K562 (cell line): ENCODE measurements at regions not wholly inside any gene's neighbourhood (a gene's known extent, or its start where the extent isn't known, plus 50 kb on each side); places are given as distances from the start of the nearest gene placed in this dataset.

Source experiments
- ATAC-seq: fragments of 200-7000 bp; cut with Tn5 transposase; 3 replicates; pipeline ENCODE4 v1.9.1; 2020; ENCODE audit warnings: moderate library complexity
- BruUV-seq: library from RNA; stranded (reverse); fragments of 400-500 nt; replicated peaks from 2 replicates; lab custom pipeline; 2021; lab: Mats Ljungman, UMichigan
- CTCF ChIA-PET: fragments of 300-600 bp; formaldehyde crosslinking; extraction: SDS; loops from one replicate; lab custom pipeline; 2021; ENCODE audit warnings: low intra/inter-chr PET ratio; lab: Yijun Ruan, JAX
- POLR2A ChIA-PET: fragments of 300-600, 350-650 bp; sonication (Branson Sonifier 250); formaldehyde crosslinking; extraction: SDS; loops from one replicate; lab custom pipeline; 2021; ENCODE audit warnings: antibody characterized with exemption, inconsistent platforms; lab: Yijun Ruan, JAX
- DNase-seq, 4 experiments: peaks; one replicate each; pipeline versions ENCODE4 v3.0.0 to v3.0.0-alpha.2; 2011 to 2018; ENCODE audit warnings: low spot score in 3 of 4, mixed read lengths in 3 of 4; ENCODE audit errors: extremely low read depth in 1 of 4
- FAIRE-seq: peaks from 2 replicates; lab custom pipeline; 2011; peaks lifted over from hg19 to GRCh38; lab: Jason Lieb, UNC
- H2AFZ ChIP-seq: 2 replicates; pipeline ENCODE4 v1.6.0; 2011; ENCODE audit warnings: low read depth, low read length, control low read depth, inconsistent platforms
- H3K27ac ChIP-seq: fragments of 200-600 bp; 3 replicates; pipeline ENCODE4 v1.8.0; 2011; ENCODE audit warnings: low read depth, mild to moderate bottlenecking, control low read depth, inconsistent platforms, low read length, moderate library complexity, mixed read lengths; ENCODE audit errors: extremely low read depth
- H3K27me3 ChIP-seq, 2 experiments: fragments of 300-600 bp in 1 of 2; 2 replicates in 1 of 2; 3 replicates in 1 of 2; pipeline versions ENCODE4 v1.6.0 to v1.8.0; 2011; ENCODE audit warnings: inconsistent platforms in 2 of 2, low read length in 2 of 2, mild to moderate bottlenecking in 1 of 2, mixed read lengths in 1 of 2, moderate library complexity in 1 of 2; ENCODE audit not compliant: control insufficient read depth in 2 of 2, insufficient read depth in 2 of 2
- H3K36me3 ChIP-seq: fragments of 300-600 bp; 3 replicates; pipeline ENCODE4 v1.8.0; 2011; ENCODE audit warnings: mild to moderate bottlenecking, low read length, inconsistent platforms; ENCODE audit not compliant: control insufficient read depth, insufficient read depth
- H3K4me1 ChIP-seq, 2 experiments: fragments of 200-600 bp in 1 of 2; replicated peaks in 1 of 2; 2 replicates in 1 of 2; 3 replicates in 1 of 2; pipeline versions ENCODE4 v1.5.1 to v1.8.0; 2011; ENCODE audit warnings: inconsistent platforms in 2 of 2, low read length in 2 of 2, mild to moderate bottlenecking in 1 of 2, mixed read lengths in 1 of 2, moderate library complexity in 1 of 2; ENCODE audit not compliant: control insufficient read depth in 2 of 2, insufficient read depth in 2 of 2
- H3K4me2 ChIP-seq: 2 replicates; pipeline ENCODE4 v1.6.1; 2011; ENCODE audit warnings: low read length, control low read depth, inconsistent platforms, mixed read lengths; ENCODE audit not compliant: insufficient read depth
- H3K4me3 ChIP-seq: fragments of 200-600 bp; sonication (generic), shearing (Covaris generic); 2 replicates; pipeline ENCODE4 v1.5.1; 2016; ENCODE audit warnings: control low read depth, inconsistent platforms
- H3K79me2 ChIP-seq: fragments of 200-600 bp; 3 replicates; pipeline ENCODE4 v1.8.0; 2011; ENCODE audit warnings: low read length, inconsistent platforms; ENCODE audit not compliant: control insufficient read depth, insufficient read depth
- H3K9ac ChIP-seq, 2 experiments: 2 replicates each; pipeline versions ENCODE4 v1.6.0 to v1.6.1; 2011; ENCODE audit warnings: low read depth in 2 of 2, low read length in 2 of 2, control low read depth in 1 of 2, inconsistent platforms in 1 of 2, mild to moderate bottlenecking in 1 of 2, mixed read lengths in 1 of 2; ENCODE audit not compliant: insufficient read depth in 1 of 2
- H3K9me1 ChIP-seq: one replicate; pipeline ENCODE4 v1.6.0; 2011; ENCODE audit warnings: inconsistent platforms, mild to moderate bottlenecking, low read length, moderate library complexity; ENCODE audit not compliant: control insufficient read depth, insufficient read depth
- H3K9me3 ChIP-seq: replicated peaks from 2 replicates; pipeline ENCODE4 v1.5.1; 2011; ENCODE audit warnings: low read depth, low read length, inconsistent platforms; ENCODE audit not compliant: control insufficient read depth, insufficient read depth
- H4K20me1 ChIP-seq: replicated peaks from 2 replicates; pipeline ENCODE4 v1.6.1; 2011; ENCODE audit warnings: low read length, inconsistent platforms, mixed read lengths; ENCODE audit not compliant: control insufficient read depth, insufficient read depth
- ATF2 ChIP-seq: sonication (generic); formaldehyde crosslinking; IDR thresholded peaks from 2 replicates; pipeline ENCODE4 v1.8.1; 2022; ENCODE audit warnings: missing genetic modification reagents
- CBX2 ChIP-seq: fragments of 200-600 bp; sonication (generic); IDR thresholded peaks from one replicate; pipeline ENCODE4 v1.6.1; 2012; ENCODE audit warnings: mild to moderate bottlenecking, low read length, inconsistent platforms; ENCODE audit not compliant: insufficient read depth, poor library complexity, severe bottlenecking
- E4F1 ChIP-seq: fragments of 250-450 bp; sonication (Bioruptor Pico); IDR thresholded peaks from 2 replicates; pipeline ENCODE4 v1.5.0; 2021; ENCODE audit warnings: mild to moderate bottlenecking, borderline replicate concordance
- SAFB2 ChIP-seq: fragments of 200-400 bp; formaldehyde crosslinking; IDR thresholded peaks from 2 replicates; pipeline ENCODE4 v1.6.1; 2018; ENCODE audit warnings: borderline replicate concordance, low read length, low read depth, moderate library complexity; ENCODE audit not compliant: severe bottlenecking
- SMAD1 ChIP-seq: fragments of 150-350 bp; IDR thresholded peaks from 2 replicates; pipeline ENCODE4 v1.6.1; 2014; ENCODE audit warnings: low read length, low read depth; ENCODE audit not compliant: partially characterized antibody
- TFE3 ChIP-seq: fragments of 450-650 bp; formaldehyde crosslinking; IDR thresholded peaks from 2 replicates; pipeline ENCODE4 v1.4.0; 2020; ENCODE audit warnings: mild to moderate bottlenecking, mixed read lengths
- YBX1 ChIP-seq: fragments of 450-650 bp; IDR thresholded peaks from 2 replicates; pipeline ENCODE4 v1.7.1; 2016; ENCODE audit warnings: mild to moderate bottlenecking
- WGBS: fragments of 100-300 bp; shearing (Covaris generic); methylation state at CpG from one replicate; pipeline ENCODE4 v1.1.6; 2016; ENCODE audit warnings: low coverage, mixed read lengths; ENCODE audit not compliant: insufficient coverage; ENCODE audit errors: missing lambda C conversion rate; 5-methylcytosine and 5-hydroxymethylcytosine counted together
- in situ Hi-C: fragments of 300-500 bp; cut with MboI; formaldehyde crosslinking; loops from 4 replicates; pipeline ENCODE4 v1.15.0; 2018; ENCODE audit warnings: inconsistent platforms, mixed read lengths
- intact Hi-C: fragments of 100-400 bp; cut with micrococcal nuclease; formaldehyde crosslinking; loops from 2 replicates; pipeline ENCODE4 v1.14.2; 2022

GRCh38 chr5:106876298-106876622, 794.5 kb downstream of the EFNA5 start:
- Histone ChIP-seq H3K79me2 (no peaks in the 10 kb centered on the region), H2AFZ (no peak overlapping the region), H3K4me2 (no peak overlapping the region), H3K4me1 (no peaks in the 10 kb centered on the region), H3K9me1 (no peaks in the 10 kb centered on the region), H3K36me3 (no peaks in the 10 kb centered on the region), H3K9me3 (no peaks in the 10 kb centered on the region), H3K27ac (no peak overlapping the region), H3K4me3 (no peak overlapping the region), H4K20me1 (no peaks in the 10 kb centered on the region), H3K9ac (no peak overlapping the region), H3K27me3 (no peaks in the 10 kb centered on the region)
- intact Hi-C loops (no loop called here), in situ Hi-C loops (no loop called here)
- FAIRE-seq (no peak), DNase-seq (no peak), ATAC-seq (no peak; the same call in 2 of the 3 replicates)
- POLR2A ChIA-PET, result no interaction called here
- 2% methylated on average over 6 of the region's 6 CpGs for WGBS
- no TSS peak for BruUV-seq
- TF ChIP-seq E4F1, result no peak
- no peak for TF ChIP-seq YBX1
- no peak for TF ChIP-seq TFE3 (CRISPR knock-in tag)
- TF ChIP-seq ATF2 (CRISPR knock-in tag), result no peak
- TF ChIP-seq SAFB2, result no peak
- no peak for TF ChIP-seq CBX2
- TF ChIP-seq SMAD1, result no peak
- CTCF ChIA-PET, result no interaction called here
